GM23338 (cell line): ENCODE measurements at regions not wholly inside any gene's neighbourhood (a gene's known extent, or its start where the extent isn't known, plus 50 kb on each side); places are given as distances from the start of the nearest gene placed in this dataset.

Source experiments
- CTCF ChIP-seq, 2 experiments: fragments of 200-600 bp in 1 of 2; sonication (generic) in 1 of 2; conservative IDR thresholded peaks; 2 replicates each; pipeline versions ENCODE4 v1.5.1 to v1.6.1; 2016 to 2017; ENCODE audit warnings: antibody characterized with exemption in 2 of 2, low read depth in 2 of 2, mild to moderate bottlenecking in 2 of 2, moderate library complexity in 1 of 2
- ETS1 ChIP-seq: IDR thresholded peaks from 2 replicates; pipeline ENCODE4 v1.6.1; 2016; ENCODE audit warnings: antibody characterized with exemption
- EZH2 ChIP-seq: fragments of 200-600 bp; sonication (generic); IDR thresholded peaks from one replicate; pipeline ENCODE4 v1.8.0; 2017; ENCODE audit warnings: antibody characterized with exemption, mild to moderate bottlenecking, low read depth; ENCODE audit not compliant: unreplicated experiment
- EZH2phosphoT487 ChIP-seq: fragments of 200-600 bp; sonication (generic); IDR thresholded peaks from one replicate; pipeline ENCODE4 v1.8.1; 2018; ENCODE audit warnings: antibody characterized with exemption; ENCODE audit not compliant: unreplicated experiment
- JUNB ChIP-seq: IDR thresholded peaks from one replicate; pipeline ENCODE4 v1.6.1; 2016; ENCODE audit warnings: antibody characterized with exemption; ENCODE audit not compliant: unreplicated experiment
- NANOG ChIP-seq: IDR thresholded peaks from 2 replicates; pipeline ENCODE4 v1.6.1; 2016; ENCODE audit warnings: antibody characterized with exemption, borderline replicate concordance
- POLR2AphosphoS5 ChIP-seq: IDR thresholded peaks from 2 replicates; pipeline ENCODE4 v1.6.1; 2016; ENCODE audit warnings: antibody characterized with exemption, low read depth
- STAT1 ChIP-seq: IDR thresholded peaks from one replicate; pipeline ENCODE4 v1.6.1; 2016; ENCODE audit warnings: antibody characterized with exemption; ENCODE audit not compliant: unreplicated experiment
- TF ChIP-seq, protein P1 (sequence below): IDR thresholded peaks from one replicate; pipeline ENCODE4 v1.6.1; 2018; ENCODE audit warnings: antibody characterized with exemption; ENCODE audit not compliant: unreplicated experiment
- TF ChIP-seq, protein P2 (sequence below): fragments of 250-450 bp; sonication (Bioruptor Pico); IDR thresholded peaks from 2 replicates; pipeline ENCODE4 v1.5.0; 2020; ENCODE audit warnings: mild to moderate bottlenecking, moderate library complexity

GRCh38 chr3:115563984-115564383 is 59.3 kb upstream of the GAP43 start:
- TF ChIP-seq CTCF (conservative IDR thresholded peaks at IDR 0.05; ENCODE audit: low read depth in 2 of 2): no peak
- TF ChIP-seq POLR2AphosphoS5: no peak
- TF ChIP-seq EZH2: no peak
- no peak for TF ChIP-seq NANOG
- TF ChIP-seq, protein P1, sequence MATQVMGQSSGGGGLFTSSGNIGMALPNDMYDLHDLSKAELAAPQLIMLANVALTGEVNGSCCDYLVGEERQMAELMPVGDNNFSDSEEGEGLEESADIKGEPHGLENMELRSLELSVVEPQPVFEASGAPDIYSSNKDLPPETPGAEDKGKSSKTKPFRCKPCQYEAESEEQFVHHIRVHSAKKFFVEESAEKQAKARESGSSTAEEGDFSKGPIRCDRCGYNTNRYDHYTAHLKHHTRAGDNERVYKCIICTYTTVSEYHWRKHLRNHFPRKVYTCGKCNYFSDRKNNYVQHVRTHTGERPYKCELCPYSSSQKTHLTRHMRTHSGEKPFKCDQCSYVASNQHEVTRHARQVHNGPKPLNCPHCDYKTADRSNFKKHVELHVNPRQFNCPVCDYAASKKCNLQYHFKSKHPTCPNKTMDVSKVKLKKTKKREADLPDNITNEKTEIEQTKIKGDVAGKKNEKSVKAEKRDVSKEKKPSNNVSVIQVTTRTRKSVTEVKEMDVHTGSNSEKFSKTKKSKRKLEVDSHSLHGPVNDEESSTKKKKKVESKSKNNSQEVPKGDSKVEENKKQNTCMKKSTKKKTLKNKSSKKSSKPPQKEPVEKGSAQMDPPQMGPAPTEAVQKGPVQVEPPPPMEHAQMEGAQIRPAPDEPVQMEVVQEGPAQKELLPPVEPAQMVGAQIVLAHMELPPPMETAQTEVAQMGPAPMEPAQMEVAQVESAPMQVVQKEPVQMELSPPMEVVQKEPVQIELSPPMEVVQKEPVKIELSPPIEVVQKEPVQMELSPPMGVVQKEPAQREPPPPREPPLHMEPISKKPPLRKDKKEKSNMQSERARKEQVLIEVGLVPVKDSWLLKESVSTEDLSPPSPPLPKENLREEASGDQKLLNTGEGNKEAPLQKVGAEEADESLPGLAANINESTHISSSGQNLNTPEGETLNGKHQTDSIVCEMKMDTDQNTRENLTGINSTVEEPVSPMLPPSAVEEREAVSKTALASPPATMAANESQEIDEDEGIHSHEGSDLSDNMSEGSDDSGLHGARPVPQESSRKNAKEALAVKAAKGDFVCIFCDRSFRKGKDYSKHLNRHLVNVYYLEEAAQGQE: no peak
- no peak for TF ChIP-seq STAT1
- no peak for TF ChIP-seq EZH2phosphoT487
- no peak for TF ChIP-seq JUNB
- TF ChIP-seq ETS1: no peak
- TF ChIP-seq, protein P2, sequence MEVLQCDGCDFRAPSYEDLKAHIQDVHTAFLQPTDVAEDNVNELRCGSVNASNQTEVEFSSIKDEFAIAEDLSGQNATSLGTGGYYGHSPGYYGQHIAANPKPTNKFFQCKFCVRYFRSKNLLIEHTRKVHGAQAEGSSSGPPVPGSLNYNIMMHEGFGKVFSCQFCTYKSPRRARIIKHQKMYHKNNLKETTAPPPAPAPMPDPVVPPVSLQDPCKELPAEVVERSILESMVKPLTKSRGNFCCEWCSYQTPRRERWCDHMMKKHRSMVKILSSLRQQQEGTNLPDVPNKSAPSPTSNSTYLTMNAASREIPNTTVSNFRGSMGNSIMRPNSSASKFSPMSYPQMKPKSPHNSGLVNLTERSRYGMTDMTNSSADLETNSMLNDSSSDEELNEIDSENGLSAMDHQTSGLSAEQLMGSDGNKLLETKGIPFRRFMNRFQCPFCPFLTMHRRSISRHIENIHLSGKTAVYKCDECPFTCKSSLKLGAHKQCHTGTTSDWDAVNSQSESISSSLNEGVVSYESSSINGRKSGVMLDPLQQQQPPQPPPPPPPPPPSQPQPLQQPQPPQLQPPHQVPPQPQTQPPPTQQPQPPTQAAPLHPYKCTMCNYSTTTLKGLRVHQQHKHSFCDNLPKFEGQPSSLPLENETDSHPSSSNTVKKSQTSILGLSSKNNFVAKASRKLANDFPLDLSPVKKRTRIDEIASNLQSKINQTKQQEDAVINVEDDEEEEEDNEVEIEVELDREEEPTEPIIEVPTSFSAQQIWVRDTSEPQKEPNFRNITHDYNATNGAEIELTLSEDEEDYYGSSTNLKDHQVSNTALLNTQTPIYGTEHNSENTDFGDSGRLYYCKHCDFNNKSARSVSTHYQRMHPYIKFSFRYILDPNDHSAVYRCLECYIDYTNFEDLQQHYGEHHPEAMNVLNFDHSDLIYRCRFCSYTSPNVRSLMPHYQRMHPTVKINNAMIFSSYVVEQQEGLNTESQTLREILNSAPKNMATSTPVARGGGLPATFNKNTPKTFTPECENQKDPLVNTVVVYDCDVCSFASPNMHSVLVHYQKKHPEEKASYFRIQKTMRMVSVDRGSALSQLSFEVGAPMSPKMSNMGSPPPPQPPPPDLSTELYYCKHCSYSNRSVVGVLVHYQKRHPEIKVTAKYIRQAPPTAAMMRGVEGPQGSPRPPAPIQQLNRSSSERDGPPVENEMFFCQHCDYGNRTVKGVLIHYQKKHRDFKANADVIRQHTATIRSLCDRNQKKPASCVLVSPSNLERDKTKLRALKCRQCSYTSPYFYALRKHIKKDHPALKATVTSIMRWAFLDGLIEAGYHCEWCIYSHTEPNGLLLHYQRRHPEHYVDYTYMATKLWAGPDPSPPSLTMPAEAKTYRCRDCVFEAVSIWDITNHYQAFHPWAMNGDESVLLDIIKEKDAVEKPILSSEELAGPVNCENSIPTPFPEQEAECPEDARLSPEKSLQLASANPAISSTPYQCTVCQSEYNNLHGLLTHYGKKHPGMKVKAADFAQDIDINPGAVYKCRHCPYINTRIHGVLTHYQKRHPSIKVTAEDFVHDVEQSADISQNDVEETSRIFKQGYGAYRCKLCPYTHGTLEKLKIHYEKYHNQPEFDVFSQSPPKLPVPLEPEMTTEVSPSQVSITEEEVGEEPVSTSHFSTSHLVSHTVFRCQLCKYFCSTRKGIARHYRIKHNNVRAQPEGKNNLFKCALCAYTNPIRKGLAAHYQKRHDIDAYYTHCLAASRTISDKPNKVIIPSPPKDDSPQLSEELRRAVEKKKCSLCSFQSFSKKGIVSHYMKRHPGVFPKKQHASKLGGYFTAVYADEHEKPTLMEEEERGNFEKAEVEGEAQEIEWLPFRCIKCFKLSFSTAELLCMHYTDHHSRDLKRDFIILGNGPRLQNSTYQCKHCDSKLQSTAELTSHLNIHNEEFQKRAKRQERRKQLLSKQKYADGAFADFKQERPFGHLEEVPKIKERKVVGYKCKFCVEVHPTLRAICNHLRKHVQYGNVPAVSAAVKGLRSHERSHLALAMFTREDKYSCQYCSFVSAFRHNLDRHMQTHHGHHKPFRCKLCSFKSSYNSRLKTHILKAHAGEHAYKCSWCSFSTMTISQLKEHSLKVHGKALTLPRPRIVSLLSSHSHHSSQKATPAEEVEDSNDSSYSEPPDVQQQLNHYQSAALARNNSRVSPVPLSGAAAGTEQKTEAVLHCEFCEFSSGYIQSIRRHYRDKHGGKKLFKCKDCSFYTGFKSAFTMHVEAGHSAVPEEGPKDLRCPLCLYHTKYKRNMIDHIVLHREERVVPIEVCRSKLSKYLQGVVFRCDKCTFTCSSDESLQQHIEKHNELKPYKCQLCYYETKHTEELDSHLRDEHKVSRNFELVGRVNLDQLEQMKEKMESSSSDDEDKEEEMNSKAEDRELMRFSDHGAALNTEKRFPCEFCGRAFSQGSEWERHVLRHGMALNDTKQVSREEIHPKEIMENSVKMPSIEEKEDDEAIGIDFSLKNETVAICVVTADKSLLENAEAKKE: no peak
